Left ventricle myocardium inferior (tissue), 1 donor: ENCODE measurements at regions not wholly inside any gene's neighbourhood (a gene's known extent, or its start where the extent isn't known, plus 50 kb on each side); places are given as distances from the start of the nearest gene placed in this dataset.

ENCODE experiments used
- DNase-seq: peaks from one replicate; pipeline ENCODE4 v3.0.0-alpha.2; 2020
- H3K27ac ChIP-seq: fragments of 200-600 bp; replicated peaks from 2 replicates; pipeline ENCODE4 v1.8.0; 2021
- H3K27me3 ChIP-seq: fragments of 200-600 bp; 2 replicates; pipeline ENCODE4 v1.8.0; 2021; ENCODE audit warnings: low read depth
- H3K36me3 ChIP-seq: fragments of 200-600 bp; 2 replicates; pipeline ENCODE4 v1.8.0; 2021
- H3K4me1 ChIP-seq: fragments of 200-600 bp; 2 replicates; pipeline ENCODE4 v1.8.0; 2021
- H3K4me3 ChIP-seq: fragments of 200-600 bp; 2 replicates; pipeline ENCODE4 v1.8.0; 2021; ENCODE audit warnings: mild to moderate bottlenecking, moderate library complexity
- H3K9me3 ChIP-seq: fragments of 200-600 bp; replicated peaks from 2 replicates; pipeline ENCODE4 v1.8.0; 2021
- CTCF ChIP-seq: fragments of 200-600 bp; IDR thresholded peaks from 2 replicates; pipeline ENCODE4 v1.8.0; 2021; ENCODE audit warnings: antibody characterized with exemption, mild to moderate bottlenecking, borderline replicate concordance
- intact Hi-C: fragments of 100-400 bp; cut with micrococcal nuclease; formaldehyde crosslinking; loops from one replicate; pipeline ENCODE4 v1.11.0; 2022
- donor health status: DM: no; HTN: yes; CAD: no; lungs with severe emphysema.

GRCh38 chr18:67280486-67281242 lies 235.9 kb downstream of the DSEL start:
- H3K27me3 ChIP-seq = no peaks in the 10 kb centered on the region
- no peaks in the 10 kb centered on the region for H3K9me3 ChIP-seq
- no peak for DNase-seq
- H3K27ac ChIP-seq = no peak overlapping the region
- no peak for TF ChIP-seq CTCF
- intact Hi-C loops = no loop called here
- H3K36me3 ChIP-seq = no peaks in the 10 kb centered on the region
- no peak overlapping the region for H3K4me3 ChIP-seq
- no peaks in the 10 kb centered on the region for H3K4me1 ChIP-seq

- no peaks in the 10 kb centered on the region for H3K4me1 ChIP-seq
- no peak overlapping the region for H3K4me3 ChIP-seq
- no peak for TF ChIP-seq CTCF
- no peak overlapping the region for H3K27ac ChIP-seq
- no peaks in the 10 kb centered on the region for H3K36me3 ChIP-seq
- H3K27me3 ChIP-seq = no peaks in the 10 kb centered on the region
- DNase-seq = no peak
- no peaks in the 10 kb centered on the region for H3K9me3 ChIP-seq
- intact Hi-C loops = no loop called here
Observed at GRCh38 chr18:67279988-67280387, 236.5 kb downstream of the DSEL start.

- Histone ChIP-seq H3K9me3 (no peaks in the 10 kb centered on the region), H3K4me3 (no peak overlapping the region), H3K27me3 (no peaks in the 10 kb centered on the region), H3K4me1 (no peaks in the 10 kb centered on the region), H3K27ac (no peak overlapping the region), H3K36me3 (no peaks in the 10 kb centered on the region)
- TF ChIP-seq CTCF = no peak
- no peak for DNase-seq
- intact Hi-C loops = no loop called here
Observed at GRCh38 chr18:67278984-67279383, 237.5 kb downstream of the DSEL start.

- no peak for DNase-seq
- no peak for TF ChIP-seq CTCF
- Histone ChIP-seq H3K27me3 (no peaks in the 10 kb centered on the region), H3K36me3 (no peaks in the 10 kb centered on the region), H3K4me1 (no peaks in the 10 kb centered on the region), H3K9me3 (peaks cover 6% of the 10 kb centered on the region), H3K4me3 (no peak overlapping the region), H3K27ac (no peak overlapping the region)
- intact Hi-C loops = no loop called here
Observed at GRCh38 chr18:67276638-67277037, 239.9 kb downstream of the DSEL start.

GRCh38 chr18:67273288-67273687 lies 243.2 kb downstream of the DSEL start:
- TF ChIP-seq CTCF = no peak

More at GRCh38 chr18:67273288-67273687, 243.2 kb downstream of the DSEL start:
- intact Hi-C loops = no loop called here
- Histone ChIP-seq H3K9me3 (peaks cover 6% of the 10 kb centered on the region), H3K4me1 (no peaks in the 10 kb centered on the region), H3K4me3 (no peak overlapping the region), H3K27ac (no peak overlapping the region), H3K27me3 (no peaks in the 10 kb centered on the region), H3K36me3 (no peaks in the 10 kb centered on the region)
- DNase-seq = no peak
